Smooth muscle cell (in vitro differentiated cells): ENCODE measurements at regions not wholly inside any gene's neighbourhood (a gene's known extent, or its start where the extent isn't known, plus 50 kb on each side); places are given as distances from the start of the nearest gene placed in this dataset.
A peak's percentile ranks its signal among the peaks of the same experiment; 100 is the strongest.

Experiments used
- DNase-seq: peaks from one replicate; lab custom pipeline; 2025; ENCODE audit not compliant: unreplicated experiment; lab: John Stamatoyannopoulos, UW
- H2AFZ ChIP-seq: fragments of 200-600 bp; sonication (generic); 2 replicates; pipeline ENCODE4 v1.6.0; 2016; ENCODE audit warnings: antibody characterized with exemption, low read depth, mild to moderate bottlenecking
- H3F3A ChIP-seq: fragments of 200-600 bp; sonication (generic); 2 replicates; pipeline ENCODE4 v1.6.0; 2017; ENCODE audit warnings: antibody characterized with exemption, low read depth
- H3K27ac ChIP-seq: fragments of 200-600 bp; sonication (generic); 2 replicates; pipeline ENCODE4 v1.5.1; 2016; ENCODE audit warnings: low read depth, mild to moderate bottlenecking
- H3K27me3 ChIP-seq: fragments of 200-600 bp; sonication (generic); 2 replicates; pipeline ENCODE4 v1.6.1; 2016; ENCODE audit warnings: low read depth, mild to moderate bottlenecking
- H3K36me3 ChIP-seq: fragments of 200-600 bp; sonication (generic); 2 replicates; pipeline ENCODE4 v1.5.1; 2016; ENCODE audit warnings: low read depth
- H3K4me1 ChIP-seq: fragments of 200-600 bp; sonication (generic); 2 replicates; pipeline ENCODE4 v1.5.1; 2016; ENCODE audit warnings: low read depth
- H3K4me2 ChIP-seq: fragments of 200-600 bp; sonication (generic); 2 replicates; pipeline ENCODE4 v1.6.0; 2016; ENCODE audit warnings: mild to moderate bottlenecking
- H3K4me3 ChIP-seq: fragments of 200-600 bp; sonication (generic); 2 replicates; pipeline ENCODE4 v1.5.1; 2016; ENCODE audit warnings: mild to moderate bottlenecking
- H3K79me2 ChIP-seq: fragments of 200-600 bp; sonication (generic); 2 replicates; pipeline ENCODE4 v1.6.0; 2016; ENCODE audit warnings: low read depth, mild to moderate bottlenecking
- H3K9ac ChIP-seq: fragments of 200-600 bp; sonication (generic); 2 replicates; pipeline ENCODE4 v1.6.0; 2016; ENCODE audit warnings: low read depth
- H3K9me3 ChIP-seq: fragments of 200-600 bp; sonication (generic); replicated peaks from 2 replicates; pipeline ENCODE4 v1.5.1; 2016; ENCODE audit warnings: low read depth
- H4K20me1 ChIP-seq: fragments of 200-600 bp; sonication (generic); 2 replicates; pipeline ENCODE4 v1.6.0; 2016; ENCODE audit warnings: low read depth
- CTCF ChIP-seq: fragments of 200-600 bp; sonication (generic); IDR thresholded peaks from 2 replicates; pipeline ENCODE4 v1.5.1; 2017; ENCODE audit warnings: borderline replicate concordance, mild to moderate bottlenecking, antibody characterized with exemption; ENCODE audit not compliant: insufficient read depth, poor library complexity, severe bottlenecking
- WGBS: methylation state at CpG from one replicate; pipeline ENCODE4 v1.1.7; 2016; ENCODE audit warnings: low lambda C conversion rate; 5-methylcytosine and 5-hydroxymethylcytosine counted together

GRCh38 chr6:166710084-166710483 is 83.0 kb upstream of the RPS6KA2 start:
- H3K4me3 ChIP-seq: no peak overlapping the region
- H3K4me2 ChIP-seq: no peak overlapping the region
- H3K4me1 ChIP-seq: no peaks in the 10 kb centered on the region
- peaks cover 4% of the 10 kb centered on the region for H3K27me3 ChIP-seq
- H2AFZ ChIP-seq: no peak overlapping the region
- no peaks in the 10 kb centered on the region for H3K36me3 ChIP-seq
- DNase-seq: no peak
- no peaks in the 10 kb centered on the region for H3K9me3 ChIP-seq
- no peak for TF ChIP-seq CTCF
- H3F3A ChIP-seq: no peaks in the 10 kb centered on the region
- H3K27ac ChIP-seq: no peak overlapping the region
- H3K79me2 ChIP-seq: no peaks in the 10 kb centered on the region
- H3K9ac ChIP-seq: no peak overlapping the region
- 89% methylated on average over 2 of the region's 2 CpGs for WGBS
- no peaks in the 10 kb centered on the region for H4K20me1 ChIP-seq

DNA sequence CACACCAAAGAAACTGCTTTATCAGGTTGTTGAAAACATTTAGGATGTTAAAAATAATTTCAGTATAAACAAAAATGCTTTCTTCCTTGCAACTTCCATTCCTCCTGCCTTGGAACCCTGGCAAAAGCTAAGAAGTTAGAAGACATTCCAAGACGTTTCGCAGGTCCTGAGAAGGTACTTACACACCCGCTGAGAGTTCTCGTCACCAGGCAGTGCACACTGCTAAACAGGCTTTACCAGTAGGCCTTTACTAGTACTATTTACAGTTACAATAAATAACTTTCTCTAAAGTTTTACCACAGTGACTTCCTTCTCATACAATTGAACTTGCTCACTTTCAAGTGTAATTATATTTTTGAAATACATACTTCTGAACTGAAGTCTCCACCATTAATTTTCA is 81.4 kb upstream of the RPS6KA2 start:
- TF ChIP-seq CTCF: no peak
- Histone ChIP-seq H2AFZ (no peak overlapping the region), H3K79me2 (no peaks in the 10 kb centered on the region), H3K36me3 (no peaks in the 10 kb centered on the region), H3K27me3 (peaks cover 11% of the 10 kb centered on the region), H3K9ac (no peak overlapping the region), H3K27ac (no peak overlapping the region), H3K4me2 (no peak overlapping the region), H3K4me1 (no peaks in the 10 kb centered on the region), H3K9me3 (no peaks in the 10 kb centered on the region), H3K4me3 (no peak overlapping the region), H3F3A (no peaks in the 10 kb centered on the region), H4K20me1 (no peaks in the 10 kb centered on the region)
- WGBS: 82% methylated on average over 4 of the region's 4 CpGs
- DNase-seq: no peak

- Histone ChIP-seq H4K20me1 (no peaks in the 10 kb centered on the region), H2AFZ (no peak overlapping the region), H3F3A (no peaks in the 10 kb centered on the region), H3K79me2 (no peaks in the 10 kb centered on the region), H3K4me3 (no peak overlapping the region), H3K36me3 (no peaks in the 10 kb centered on the region), H3K9me3 (no peaks in the 10 kb centered on the region), H3K9ac (no peak overlapping the region), H3K4me1 (no peaks in the 10 kb centered on the region), H3K27me3 (peaks cover 18% of the 10 kb centered on the region), H3K27ac (no peak overlapping the region), H3K4me2 (no peak overlapping the region)
- 28% methylated on average over 10 of the region's 10 CpGs for WGBS
- peak; percentile 25 for TF ChIP-seq CTCF
- DNase-seq: no peak
These were observed 80.0 kb upstream of the RPS6KA2 start for GRCh38 chr6:166707045-166707444.

DNA sequence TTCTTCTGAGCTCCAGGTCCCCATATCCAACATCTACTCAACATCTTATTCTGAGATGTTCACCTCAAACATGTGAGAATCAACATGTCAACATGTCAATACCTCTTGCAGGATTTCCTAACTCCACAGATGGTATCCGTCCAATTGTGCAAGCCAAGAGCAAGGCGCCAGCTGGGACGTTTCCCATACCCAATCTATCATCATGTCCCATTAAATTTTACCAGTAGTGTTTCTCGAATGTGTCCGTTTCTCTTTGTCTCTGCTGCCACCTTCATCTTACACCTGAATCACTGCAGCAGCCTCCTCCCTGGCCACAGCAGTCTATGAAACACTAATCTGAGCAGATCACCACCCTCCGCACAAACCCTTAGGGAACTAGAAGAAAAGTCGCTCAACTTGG is 78.0 kb upstream of the RPS6KA2 start:
- Histone ChIP-seq H3F3A (no peaks in the 10 kb centered on the region), H3K4me3 (no peak overlapping the region), H3K79me2 (no peaks in the 10 kb centered on the region), H4K20me1 (no peaks in the 10 kb centered on the region), H3K4me2 (no peak overlapping the region), H3K4me1 (no peaks in the 10 kb centered on the region), H3K27ac (no peak overlapping the region), H3K9me3 (no peaks in the 10 kb centered on the region), H3K36me3 (no peaks in the 10 kb centered on the region), H2AFZ (no peak overlapping the region), H3K27me3 (peaks cover 29% of the 10 kb centered on the region), H3K9ac (no peak overlapping the region)
- TF ChIP-seq CTCF: no peak
- WGBS: 95% methylated on average over 7 of the region's 7 CpGs
- no peak for DNase-seq
